ENCODE measurements at regions not wholly inside any gene's neighbourhood (a gene's known extent, or its start where the extent isn't known, plus 50 kb on each side); places are given as distances from the start of the nearest gene placed in this dataset.
"Not testable (repeated sequence)": the region's sequence is repeated elsewhere in the genome, so short reads cannot be mapped to it uniquely, and the experiment has no call there.

- Histone ChIP-seq H3K4me1 (ENCODE audit: control insufficient read depth in 3 of 3, insufficient read depth in 2 of 3, low read depth in 1 of 3, low read length in 2 of 3) (no peaks in the 10 kb centered on the region), H3K36me3 (ENCODE audit: control insufficient read depth in 3 of 3, insufficient read depth in 2 of 3, low read depth in 1 of 3, low read length in 3 of 3) (no peaks in the 10 kb centered on the region), H3K27ac (ENCODE audit: low read depth in 1 of 3, low read length in 2 of 3) (no peak overlapping the region), H3K27me3 (ENCODE audit: control insufficient read depth in 3 of 3, insufficient read depth in 3 of 3, low read length in 3 of 3) (no peaks in the 10 kb centered on the region), H3K4me3 (ENCODE audit: low read depth in 1 of 3, low read length in 3 of 3) (no peak overlapping the region), H3K9me3 (ENCODE audit: control insufficient read depth in 2 of 2, insufficient read depth in 1 of 2, low read depth in 1 of 2, low read length in 1 of 2) (no peaks in the 10 kb centered on the region)
- no peak for DNase-seq
- 62 to 65% (median 65%) methylated on average over 6 of the region's 6 CpGs for WGBS, 3 donors
- FAIRE-seq, result no peak
These were observed 129.9 kb downstream of the BOD1 start for GRCh38 chr5:173486355-173487225.

- H3K27ac ChIP-seq (ENCODE audit: low read depth in 1 of 3, low read length in 2 of 3), result no peak overlapping the region
- no peaks in the 10 kb centered on the region for H3K27me3 ChIP-seq (ENCODE audit: control insufficient read depth in 3 of 3, insufficient read depth in 3 of 3, low read length in 3 of 3)
- FAIRE-seq, result no peak
- H3K9me3 ChIP-seq (ENCODE audit: control insufficient read depth in 2 of 2, insufficient read depth in 1 of 2, low read depth in 1 of 2, low read length in 1 of 2), result no peaks in the 10 kb centered on the region
- no peaks in the 10 kb centered on the region for H3K4me1 ChIP-seq (ENCODE audit: control insufficient read depth in 3 of 3, insufficient read depth in 2 of 3, low read depth in 1 of 3, low read length in 2 of 3)
- WGBS, 3 donors, result 73 to 78% (median 78%) methylated on average over 10 of the region's 10 CpGs
- H3K36me3 ChIP-seq (ENCODE audit: control insufficient read depth in 3 of 3, insufficient read depth in 2 of 3, low read depth in 1 of 3, low read length in 3 of 3), result no peaks in the 10 kb centered on the region
- H3K4me3 ChIP-seq (ENCODE audit: low read depth in 1 of 3, low read length in 3 of 3), result no peak overlapping the region
- DNase-seq, result no peak
These were observed 131.9 kb downstream of the BOD1 start for GRCh38 chr5:173484569-173484968.

DNA sequence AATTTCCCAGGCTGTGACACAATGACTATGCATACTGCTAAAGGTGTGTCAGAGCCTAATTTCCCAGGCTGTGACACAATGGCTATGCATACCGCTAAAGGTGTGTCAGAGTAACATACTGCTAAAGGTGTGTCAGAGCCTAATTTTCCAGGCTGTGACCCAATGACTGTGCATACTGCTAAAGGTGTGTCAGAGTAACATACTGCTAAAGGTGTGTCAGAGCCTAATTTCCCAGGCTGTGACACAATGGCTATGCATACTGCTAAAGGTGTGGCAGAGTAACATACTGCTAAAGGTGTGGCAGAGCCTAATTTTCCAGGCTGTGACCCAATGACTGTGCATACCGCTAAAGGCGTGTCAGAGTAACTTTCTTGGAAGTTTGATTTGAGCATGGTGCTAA, 132.9 kb downstream of the BOD1 start:
- not testable (repeated sequence) for H3K4me1 ChIP-seq (ENCODE audit: control insufficient read depth in 3 of 3, insufficient read depth in 2 of 3, low read depth in 1 of 3, low read length in 2 of 3); DNase-seq; H3K27ac ChIP-seq (ENCODE audit: low read depth in 1 of 3, low read length in 2 of 3); H3K36me3 ChIP-seq (ENCODE audit: control insufficient read depth in 3 of 3, insufficient read depth in 2 of 3, low read depth in 1 of 3, low read length in 3 of 3); FAIRE-seq; H3K9me3 ChIP-seq (ENCODE audit: control insufficient read depth in 2 of 2, insufficient read depth in 1 of 2, low read depth in 1 of 2, low read length in 1 of 2); H3K27me3 ChIP-seq (ENCODE audit: control insufficient read depth in 3 of 3, insufficient read depth in 3 of 3, low read length in 3 of 3); H3K4me3 ChIP-seq (ENCODE audit: low read depth in 1 of 3, low read length in 3 of 3)
- WGBS, 3 donors, result 69 to 94% (median 76%) methylated on average over 3 of the region's 3 CpGs

DNA sequence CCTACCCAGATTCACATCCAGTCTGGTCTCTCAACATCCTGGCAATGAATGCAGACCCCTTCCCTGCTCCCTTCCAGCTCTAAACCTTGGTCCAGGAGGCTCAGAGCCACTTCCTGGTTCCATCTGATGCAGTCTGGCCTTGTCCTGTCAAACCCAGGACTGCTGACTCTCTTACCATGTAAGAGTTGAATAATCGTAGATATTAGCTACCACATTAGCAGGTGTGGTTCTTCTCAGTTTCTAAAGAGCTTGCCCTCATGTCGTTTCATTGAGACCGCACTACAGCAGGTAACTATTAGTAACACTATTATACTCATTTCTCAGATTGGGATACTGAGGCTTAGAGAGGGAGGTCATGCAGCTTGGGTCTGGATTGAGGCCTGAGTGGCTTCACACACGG, 133.3 kb downstream of the BOD1 start:
- 80 to 88% (median 82%) methylated on average over 4 of the region's 4 CpGs for WGBS, 3 donors
- no peaks in the 10 kb centered on the region for H3K4me1 ChIP-seq (ENCODE audit: control insufficient read depth in 3 of 3, insufficient read depth in 2 of 3, low read depth in 1 of 3, low read length in 2 of 3)
- FAIRE-seq (no peak), DNase-seq (no peak)
- H3K36me3 ChIP-seq (ENCODE audit: control insufficient read depth in 3 of 3, insufficient read depth in 2 of 3, low read depth in 1 of 3, low read length in 3 of 3), result no peaks in the 10 kb centered on the region
- peaks cover 0 to 2% (median 0%) of the 10 kb centered on the region in 3 donors for H3K27me3 ChIP-seq (ENCODE audit: control insufficient read depth in 3 of 3, insufficient read depth in 3 of 3, low read length in 3 of 3)
- no peaks in the 10 kb centered on the region for H3K9me3 ChIP-seq (ENCODE audit: control insufficient read depth in 2 of 2, insufficient read depth in 1 of 2, low read depth in 1 of 2, low read length in 1 of 2)
- H3K27ac ChIP-seq (ENCODE audit: low read depth in 1 of 3, low read length in 2 of 3), result no peak overlapping the region
- H3K4me3 ChIP-seq (ENCODE audit: low read depth in 1 of 3, low read length in 3 of 3), result no peak overlapping the region

GRCh38 chr5:173481821-173482220, 134.6 kb downstream of the BOD1 start:
- WGBS, 3 donors, result 65 to 70% (median 68%) methylated on average over 5 of the region's 5 CpGs
- Histone ChIP-seq H3K27me3 (ENCODE audit: control insufficient read depth in 3 of 3, insufficient read depth in 3 of 3, low read length in 3 of 3) (peaks cover 0 to 2% (median 0%) of the 10 kb centered on the region in 3 donors), H3K9me3 (ENCODE audit: control insufficient read depth in 2 of 2, insufficient read depth in 1 of 2, low read depth in 1 of 2, low read length in 1 of 2) (no peaks in the 10 kb centered on the region)

GRCh38 chr5:173480896-173481295, 135.6 kb downstream of the BOD1 start:
- Histone ChIP-seq H3K9me3 (ENCODE audit: control insufficient read depth in 2 of 2, insufficient read depth in 1 of 2, low read depth in 1 of 2, low read length in 1 of 2) (no peaks in the 10 kb centered on the region), H3K4me3 (ENCODE audit: low read depth in 1 of 3, low read length in 3 of 3) (no peak overlapping the region), H3K27me3 (ENCODE audit: control insufficient read depth in 3 of 3, insufficient read depth in 3 of 3, low read length in 3 of 3) (peaks cover 0 to 2% (median 0%) of the 10 kb centered on the region in 3 donors), H3K4me1 (ENCODE audit: control insufficient read depth in 3 of 3, insufficient read depth in 2 of 3, low read depth in 1 of 3, low read length in 2 of 3) (no peaks in the 10 kb centered on the region), H3K27ac (ENCODE audit: low read depth in 1 of 3, low read length in 2 of 3) (no peak overlapping the region), H3K36me3 (ENCODE audit: control insufficient read depth in 3 of 3, insufficient read depth in 2 of 3, low read depth in 1 of 3, low read length in 3 of 3) (no peaks in the 10 kb centered on the region)
- DNase-seq (no peak), FAIRE-seq (no peak)

More at GRCh38 chr5:173481821-173482220, 134.6 kb downstream of the BOD1 start:
- H3K4me3 ChIP-seq (ENCODE audit: low read depth in 1 of 3, low read length in 3 of 3), result no peak overlapping the region
- FAIRE-seq (no peak), DNase-seq (no peak)
- no peaks in the 10 kb centered on the region for H3K4me1 ChIP-seq (ENCODE audit: control insufficient read depth in 3 of 3, insufficient read depth in 2 of 3, low read depth in 1 of 3, low read length in 2 of 3)
- H3K27ac ChIP-seq (ENCODE audit: low read depth in 1 of 3, low read length in 2 of 3), result no peak overlapping the region
- no peaks in the 10 kb centered on the region for H3K36me3 ChIP-seq (ENCODE audit: control insufficient read depth in 3 of 3, insufficient read depth in 2 of 3, low read depth in 1 of 3, low read length in 3 of 3)

DNA sequence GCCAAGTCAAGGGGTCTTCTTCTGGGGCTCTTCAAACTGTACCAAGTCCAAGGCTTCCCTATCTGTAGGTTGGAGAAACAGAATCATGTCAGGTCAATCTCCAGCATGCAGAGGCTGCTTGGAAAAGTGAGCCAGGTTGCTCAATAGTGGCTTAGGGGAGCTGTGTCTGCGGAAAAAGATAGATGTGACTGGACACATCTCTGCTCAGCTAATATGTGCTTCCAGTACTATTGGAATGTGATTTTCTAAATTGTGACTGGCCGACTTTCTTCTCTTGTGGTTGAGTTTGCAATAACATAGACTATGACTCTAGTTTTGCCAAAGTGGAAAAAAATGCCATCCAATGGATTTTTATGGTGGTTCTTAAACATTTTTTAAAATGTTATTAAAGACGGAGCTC, 136.7 kb downstream of the BOD1 start:
- Histone ChIP-seq H3K9me3 (ENCODE audit: control insufficient read depth in 2 of 2, insufficient read depth in 1 of 2, low read depth in 1 of 2, low read length in 1 of 2) (no peaks in the 10 kb centered on the region), H3K36me3 (ENCODE audit: control insufficient read depth in 3 of 3, insufficient read depth in 2 of 3, low read depth in 1 of 3, low read length in 3 of 3) (no peaks in the 10 kb centered on the region), H3K4me3 (ENCODE audit: low read depth in 1 of 3, low read length in 3 of 3) (no peak overlapping the region), H3K27me3 (ENCODE audit: control insufficient read depth in 3 of 3, insufficient read depth in 3 of 3, low read length in 3 of 3) (peaks cover 0 to 2% (median 0%) of the 10 kb centered on the region in 3 donors), H3K27ac (ENCODE audit: low read depth in 1 of 3, low read length in 2 of 3) (no peak overlapping the region), H3K4me1 (ENCODE audit: control insufficient read depth in 3 of 3, insufficient read depth in 2 of 3, low read depth in 1 of 3, low read length in 2 of 3) (no peaks in the 10 kb centered on the region)
- WGBS, 3 donors, result 49 to 63% (median 60%) methylated on average over 3 of the region's 3 CpGs
- no peak for DNase-seq
- no peak for FAIRE-seq

DNA sequence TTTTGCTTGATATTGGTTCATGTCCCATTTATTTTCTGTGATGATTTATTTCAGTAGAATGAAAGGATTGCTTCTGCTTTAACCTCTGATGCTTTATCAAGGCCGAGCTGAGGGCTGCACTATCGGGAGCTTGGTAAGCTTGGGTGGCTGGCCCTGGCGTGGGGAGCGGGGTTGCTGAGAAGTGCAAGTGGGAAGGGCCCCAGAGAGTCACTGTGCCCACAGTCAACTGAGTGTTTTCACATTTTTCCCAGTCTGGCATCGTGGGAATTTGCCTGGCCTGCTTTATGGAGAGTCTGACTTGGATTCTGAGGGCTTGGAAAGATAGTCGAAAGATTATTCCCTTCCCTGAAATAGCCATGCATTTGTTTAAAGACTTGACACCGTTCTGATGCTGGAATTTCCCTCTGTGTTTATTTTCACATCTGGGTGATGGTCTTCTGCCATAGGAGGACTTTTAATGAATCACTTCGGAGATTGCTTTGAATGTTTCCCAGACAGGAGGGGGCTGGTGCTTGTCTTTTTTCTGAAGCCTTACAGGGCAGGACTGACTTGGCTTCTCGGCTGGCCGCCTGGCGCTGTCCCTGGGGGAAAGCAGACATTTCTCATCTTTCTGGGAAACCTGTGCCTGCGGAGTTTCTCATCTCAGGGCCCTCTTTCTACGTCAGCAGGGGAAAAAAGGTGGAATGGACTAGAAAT, 139.0 kb downstream of the BOD1 start:
- H3K27ac ChIP-seq (ENCODE audit: low read depth in 1 of 3, low read length in 2 of 3), result no peak overlapping the region
- no peak overlapping the region for H3K4me3 ChIP-seq (ENCODE audit: low read depth in 1 of 3, low read length in 3 of 3)
- no peaks in the 10 kb centered on the region for H3K9me3 ChIP-seq (ENCODE audit: control insufficient read depth in 2 of 2, insufficient read depth in 1 of 2, low read depth in 1 of 2, low read length in 1 of 2)
- H3K27me3 ChIP-seq (ENCODE audit: control insufficient read depth in 3 of 3, insufficient read depth in 3 of 3, low read length in 3 of 3), result peaks cover 0 to 4% (median 0%) of the 10 kb centered on the region in 3 donors
- 53 to 65% (median 64%) methylated on average over 13 of the region's 13 CpGs for WGBS, 3 donors
- no peak for DNase-seq
- no peak for FAIRE-seq
- H3K36me3 ChIP-seq (ENCODE audit: control insufficient read depth in 3 of 3, insufficient read depth in 2 of 3, low read depth in 1 of 3, low read length in 3 of 3), result no peaks in the 10 kb centered on the region
- H3K4me1 ChIP-seq (ENCODE audit: control insufficient read depth in 3 of 3, insufficient read depth in 2 of 3, low read depth in 1 of 3, low read length in 2 of 3), result no peaks in the 10 kb centered on the region

Measured in small intestine (tissue), 7 donors.